ENCODE measurements at regions not wholly inside any gene's neighbourhood (a gene's known extent, or its start where the extent isn't known, plus 50 kb on each side); places are given as distances from the start of the nearest gene placed in this dataset.

GRCh38 chr5:67447732-67448131, 251.1 kb upstream of the CD180 start:
- Histone ChIP-seq H3K36me3 (ENCODE audit: control insufficient read depth, insufficient read depth, low read length) (no peaks in the 10 kb centered on the region), H3K4me3 (ENCODE audit: low read depth, low read length) (no peak overlapping the region), H3K27me3 (ENCODE audit: control insufficient read depth, insufficient read depth, low read length) (no peaks in the 10 kb centered on the region)
- no peak for DNase-seq (ENCODE audit: low read depth)
- TF ChIP-seq, protein P1, sequence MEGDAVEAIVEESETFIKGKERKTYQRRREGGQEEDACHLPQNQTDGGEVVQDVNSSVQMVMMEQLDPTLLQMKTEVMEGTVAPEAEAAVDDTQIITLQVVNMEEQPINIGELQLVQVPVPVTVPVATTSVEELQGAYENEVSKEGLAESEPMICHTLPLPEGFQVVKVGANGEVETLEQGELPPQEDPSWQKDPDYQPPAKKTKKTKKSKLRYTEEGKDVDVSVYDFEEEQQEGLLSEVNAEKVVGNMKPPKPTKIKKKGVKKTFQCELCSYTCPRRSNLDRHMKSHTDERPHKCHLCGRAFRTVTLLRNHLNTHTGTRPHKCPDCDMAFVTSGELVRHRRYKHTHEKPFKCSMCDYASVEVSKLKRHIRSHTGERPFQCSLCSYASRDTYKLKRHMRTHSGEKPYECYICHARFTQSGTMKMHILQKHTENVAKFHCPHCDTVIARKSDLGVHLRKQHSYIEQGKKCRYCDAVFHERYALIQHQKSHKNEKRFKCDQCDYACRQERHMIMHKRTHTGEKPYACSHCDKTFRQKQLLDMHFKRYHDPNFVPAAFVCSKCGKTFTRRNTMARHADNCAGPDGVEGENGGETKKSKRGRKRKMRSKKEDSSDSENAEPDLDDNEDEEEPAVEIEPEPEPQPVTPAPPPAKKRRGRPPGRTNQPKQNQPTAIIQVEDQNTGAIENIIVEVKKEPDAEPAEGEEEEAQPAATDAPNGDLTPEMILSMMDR (IDR thresholded peaks at IDR 0.05; ENCODE audit: insufficient read depth, low read length, poor library complexity, severe bottlenecking), result no peak

- H3K36me3 ChIP-seq (ENCODE audit: control insufficient read depth, insufficient read depth, low read length), result no peaks in the 10 kb centered on the region
- H3K4me3 ChIP-seq (ENCODE audit: low read depth, low read length), result no peak overlapping the region
- TF ChIP-seq, protein P1 (IDR thresholded peaks at IDR 0.05; ENCODE audit: insufficient read depth, low read length, poor library complexity, severe bottlenecking), result no peak
- no peak for DNase-seq (ENCODE audit: low read depth)
- no peaks in the 10 kb centered on the region for H3K27me3 ChIP-seq (ENCODE audit: control insufficient read depth, insufficient read depth, low read length)
These were observed 241.6 kb upstream of the CD180 start for GRCh38 chr5:67437905-67438845.

- H3K4me3 ChIP-seq (ENCODE audit: low read depth, low read length), result no peak overlapping the region
These were observed 238.4 kb upstream of the CD180 start for GRCh38 chr5:67435032-67435431.

DNA sequence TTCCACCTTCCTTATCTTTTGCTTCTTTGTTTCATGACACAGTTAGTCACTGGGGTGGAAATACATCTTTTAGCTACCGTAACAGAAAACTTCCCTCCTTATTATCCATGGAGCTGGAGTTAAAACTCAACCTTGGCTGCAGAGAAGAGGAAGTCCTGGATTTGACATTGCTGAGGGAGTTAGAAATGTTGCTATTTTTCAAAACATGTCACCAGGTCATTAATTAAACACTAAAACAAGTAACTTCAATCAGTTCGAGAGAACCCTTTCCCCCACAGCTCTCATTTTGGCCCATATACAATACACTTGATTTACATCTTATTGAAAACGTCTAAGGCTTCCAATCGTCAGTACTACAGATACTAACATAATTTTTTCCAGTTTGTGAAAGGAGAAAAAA, 237.9 kb upstream of the CD180 start:
- TF ChIP-seq, protein P1 (IDR thresholded peaks at IDR 0.05; ENCODE audit: insufficient read depth, low read length, poor library complexity, severe bottlenecking), result no peak
- Histone ChIP-seq H3K4me3 (ENCODE audit: low read depth, low read length) (no peak overlapping the region), H3K27me3 (ENCODE audit: control insufficient read depth, insufficient read depth, low read length) (no peaks in the 10 kb centered on the region), H3K36me3 (ENCODE audit: control insufficient read depth, insufficient read depth, low read length) (no peaks in the 10 kb centered on the region)
- no peak for DNase-seq (ENCODE audit: low read depth)

More at GRCh38 chr5:67435032-67435431, 238.4 kb upstream of the CD180 start:
- TF ChIP-seq, protein P1 (IDR thresholded peaks at IDR 0.05; ENCODE audit: insufficient read depth, low read length, poor library complexity, severe bottlenecking), result no peak
- Histone ChIP-seq H3K36me3 (ENCODE audit: control insufficient read depth, insufficient read depth, low read length) (no peaks in the 10 kb centered on the region), H3K27me3 (ENCODE audit: control insufficient read depth, insufficient read depth, low read length) (no peaks in the 10 kb centered on the region)
- DNase-seq (ENCODE audit: low read depth), result no peak

- H3K27me3 ChIP-seq (ENCODE audit: control insufficient read depth, insufficient read depth, low read length), result no peaks in the 10 kb centered on the region
- DNase-seq (ENCODE audit: low read depth), result no peak
- no peaks in the 10 kb centered on the region for H3K36me3 ChIP-seq (ENCODE audit: control insufficient read depth, insufficient read depth, low read length)
- H3K4me3 ChIP-seq (ENCODE audit: low read depth, low read length), result no peak overlapping the region
- TF ChIP-seq, protein P1 (IDR thresholded peaks at IDR 0.05; ENCODE audit: insufficient read depth, low read length, poor library complexity, severe bottlenecking), result no peak
These were observed 236.0 kb upstream of the CD180 start for GRCh38 chr5:67432606-67433005.

Measured in kidney epithelial cell (primary cell).